ENCODE measurements at regions not wholly inside any gene's neighbourhood (a gene's known extent, or its start where the extent isn't known, plus 50 kb on each side); places are given as distances from the start of the nearest gene placed in this dataset.

GRCh38 chr16:35737076-35737475 is 2277.7 kb downstream of the TP53TG3F start:
- Histone ChIP-seq H3K27me3 (ENCODE audit: insufficient read depth, low read length) (no peaks in the 10 kb centered on the region), H3K9me3 (ENCODE audit: low read depth, low read length) (no peaks in the 10 kb centered on the region), H3K4me1 (ENCODE audit: insufficient read depth, low read length) (no peaks in the 10 kb centered on the region), H3K4me3 (ENCODE audit: low read length) (no peak overlapping the region)

- no peak overlapping the region for H3K4me3 ChIP-seq (ENCODE audit: low read length)
- no peaks in the 10 kb centered on the region for H3K9me3 ChIP-seq (ENCODE audit: low read depth, low read length)
- H3K4me1 ChIP-seq (ENCODE audit: insufficient read depth, low read length) = no peaks in the 10 kb centered on the region
- H3K27me3 ChIP-seq (ENCODE audit: insufficient read depth, low read length) = no peaks in the 10 kb centered on the region
Measured at GRCh38 chr16:35741546-35741945, 2282.1 kb downstream of the TP53TG3F start.

- Histone ChIP-seq H3K4me3 (ENCODE audit: low read length) (no peak overlapping the region), H3K9me3 (ENCODE audit: low read depth, low read length) (no peaks in the 10 kb centered on the region), H3K27me3 (ENCODE audit: insufficient read depth, low read length) (no peaks in the 10 kb centered on the region), H3K4me1 (ENCODE audit: insufficient read depth, low read length) (no peaks in the 10 kb centered on the region)
Measured at GRCh38 chr16:35743101-35743692, 2283.8 kb downstream of the TP53TG3F start.

GRCh38 chr16:35744084-35744483 is 2284.7 kb downstream of the TP53TG3F start:
- no peak overlapping the region for H3K4me3 ChIP-seq (ENCODE audit: low read length)
- no peaks in the 10 kb centered on the region for H3K27me3 ChIP-seq (ENCODE audit: insufficient read depth, low read length)
- no peaks in the 10 kb centered on the region for H3K4me1 ChIP-seq (ENCODE audit: insufficient read depth, low read length)
- no peaks in the 10 kb centered on the region for H3K9me3 ChIP-seq (ENCODE audit: low read depth, low read length)

- Histone ChIP-seq H3K9me3 (ENCODE audit: low read depth, low read length) (no peaks in the 10 kb centered on the region), H3K4me1 (ENCODE audit: insufficient read depth, low read length) (no peaks in the 10 kb centered on the region), H3K4me3 (ENCODE audit: low read length) (no peak overlapping the region), H3K27me3 (ENCODE audit: insufficient read depth, low read length) (no peaks in the 10 kb centered on the region)
Measured at GRCh38 chr16:35744726-35745125, 2285.3 kb downstream of the TP53TG3F start.

- Histone ChIP-seq H3K27me3 (ENCODE audit: insufficient read depth, low read length) (no peaks in the 10 kb centered on the region), H3K9me3 (ENCODE audit: low read depth, low read length) (no peaks in the 10 kb centered on the region), H3K4me1 (ENCODE audit: insufficient read depth, low read length) (no peaks in the 10 kb centered on the region), H3K4me3 (ENCODE audit: low read length) (no peak overlapping the region)
Measured at GRCh38 chr16:35745191-35745590, 2285.8 kb downstream of the TP53TG3F start.

- Histone ChIP-seq H3K27me3 (ENCODE audit: insufficient read depth, low read length) (no peaks in the 10 kb centered on the region), H3K9me3 (ENCODE audit: low read depth, low read length) (no peaks in the 10 kb centered on the region), H3K4me1 (ENCODE audit: insufficient read depth, low read length) (no peaks in the 10 kb centered on the region), H3K4me3 (ENCODE audit: low read length) (no peak overlapping the region)
Measured at GRCh38 chr16:35745821-35746248, 2286.4 kb downstream of the TP53TG3F start.

- Histone ChIP-seq H3K4me3 (ENCODE audit: low read length) (no peak overlapping the region), H3K4me1 (ENCODE audit: insufficient read depth, low read length) (no peaks in the 10 kb centered on the region), H3K9me3 (ENCODE audit: low read depth, low read length) (no peaks in the 10 kb centered on the region), H3K27me3 (ENCODE audit: insufficient read depth, low read length) (no peaks in the 10 kb centered on the region)
Measured at GRCh38 chr16:35746281-35746962, 2287.0 kb downstream of the TP53TG3F start.

GRCh38 chr16:35746963-35747657 is 2287.7 kb downstream of the TP53TG3F start:
- Histone ChIP-seq H3K9me3 (ENCODE audit: low read depth, low read length) (no peaks in the 10 kb centered on the region), H3K27me3 (ENCODE audit: insufficient read depth, low read length) (no peaks in the 10 kb centered on the region)

GRCh38 chr16:35747658-35748455 is 2288.4 kb downstream of the TP53TG3F start:
- Histone ChIP-seq H3K27me3 (ENCODE audit: insufficient read depth, low read length) (no peaks in the 10 kb centered on the region), H3K9me3 (ENCODE audit: low read depth, low read length) (no peaks in the 10 kb centered on the region), H3K4me3 (ENCODE audit: low read length) (no peak overlapping the region), H3K4me1 (ENCODE audit: insufficient read depth, low read length) (no peaks in the 10 kb centered on the region)

More at GRCh38 chr16:35746963-35747657, 2287.7 kb downstream of the TP53TG3F start:
- no peak overlapping the region for H3K4me3 ChIP-seq (ENCODE audit: low read length)
- no peaks in the 10 kb centered on the region for H3K4me1 ChIP-seq (ENCODE audit: insufficient read depth, low read length)

- H3K4me3 ChIP-seq (ENCODE audit: low read length) = no peak overlapping the region
- no peaks in the 10 kb centered on the region for H3K27me3 ChIP-seq (ENCODE audit: insufficient read depth, low read length)
- H3K9me3 ChIP-seq (ENCODE audit: low read depth, low read length) = no peaks in the 10 kb centered on the region
- H3K4me1 ChIP-seq (ENCODE audit: insufficient read depth, low read length) = no peaks in the 10 kb centered on the region
Measured at GRCh38 chr16:35748621-35749252, 2289.3 kb downstream of the TP53TG3F start.

- H3K27me3 ChIP-seq (ENCODE audit: insufficient read depth, low read length) = no peaks in the 10 kb centered on the region
- H3K4me3 ChIP-seq (ENCODE audit: low read length) = no peak overlapping the region
- no peaks in the 10 kb centered on the region for H3K9me3 ChIP-seq (ENCODE audit: low read depth, low read length)
- no peaks in the 10 kb centered on the region for H3K4me1 ChIP-seq (ENCODE audit: insufficient read depth, low read length)
Measured at GRCh38 chr16:35749253-35750141, 2290.1 kb downstream of the TP53TG3F start.

GRCh38 chr16:35750157-35750689 is 2290.8 kb downstream of the TP53TG3F start:
- Histone ChIP-seq H3K4me1 (ENCODE audit: insufficient read depth, low read length) (no peaks in the 10 kb centered on the region), H3K27me3 (ENCODE audit: insufficient read depth, low read length) (no peaks in the 10 kb centered on the region), H3K4me3 (ENCODE audit: low read length) (no peak overlapping the region), H3K9me3 (ENCODE audit: low read depth, low read length) (peaks cover under 1% of the 10 kb centered on the region)

- Histone ChIP-seq H3K9me3 (ENCODE audit: low read depth, low read length) (peaks cover 5% of the 10 kb centered on the region), H3K4me3 (ENCODE audit: low read length) (no peak overlapping the region), H3K4me1 (ENCODE audit: insufficient read depth, low read length) (no peaks in the 10 kb centered on the region), H3K27me3 (ENCODE audit: insufficient read depth, low read length) (no peaks in the 10 kb centered on the region)
Measured at GRCh38 chr16:35750701-35751104, 2291.3 kb downstream of the TP53TG3F start.
